ENCODE measurements at regions not wholly inside any gene's neighbourhood (a gene's known extent, or its start where the extent isn't known, plus 50 kb on each side); places are given as distances from the start of the nearest gene placed in this dataset.
"Not testable (repeated sequence)": the region's sequence is repeated elsewhere in the genome, so short reads cannot be mapped to it uniquely, and the experiment has no call there.

GRCh38 chr6:104676679-104677078 is 183.0 kb downstream of the HACE1 start:
- not testable (repeated sequence) for DNase-seq (ENCODE audit: low spot score); H3K27ac ChIP-seq; H3K4me3 ChIP-seq

- not testable (repeated sequence) for DNase-seq (ENCODE audit: low spot score); H3K27ac ChIP-seq; H3K4me3 ChIP-seq
Measured at GRCh38 chr6:104675161-104675560, 184.6 kb downstream of the HACE1 start.

- not testable (repeated sequence) for DNase-seq (ENCODE audit: low spot score); H3K27ac ChIP-seq; H3K4me3 ChIP-seq
Measured at GRCh38 chr6:104673078-104673477, 186.6 kb downstream of the HACE1 start.

GRCh38 chr6:104671591-104671891 is 188.2 kb downstream of the HACE1 start:
- not testable (repeated sequence) for DNase-seq (ENCODE audit: low spot score); H3K4me3 ChIP-seq; H3K27ac ChIP-seq

- DNase-seq (ENCODE audit: low spot score); H3K4me3 ChIP-seq; H3K27ac ChIP-seq: not testable (repeated sequence)
Measured at GRCh38 chr6:104670834-104671590, 188.7 kb downstream of the HACE1 start.

GRCh38 chr6:104669483-104669882 is 190.2 kb downstream of the HACE1 start:
- DNase-seq (ENCODE audit: low spot score), result no peak
- no peak overlapping the region for H3K4me3 ChIP-seq
- TF ChIP-seq CTCF (IDR thresholded peaks at IDR 0.05), result no peak
- no peak overlapping the region for H3K27ac ChIP-seq

GRCh38 chr6:104656235-104656634 is 203.5 kb downstream of the HACE1 start:
- no peak for TF ChIP-seq CTCF (IDR thresholded peaks at IDR 0.05)
- no peak overlapping the region for H3K4me3 ChIP-seq
- DNase-seq (ENCODE audit: low spot score), result no peak
- H3K27ac ChIP-seq, result no peak overlapping the region

- no peak for DNase-seq (ENCODE audit: low spot score)
- no peak overlapping the region for H3K4me3 ChIP-seq
- no peak for TF ChIP-seq CTCF (IDR thresholded peaks at IDR 0.05)
- no peak overlapping the region for H3K27ac ChIP-seq
Measured at GRCh38 chr6:104653781-104654180, 205.9 kb downstream of the HACE1 start.

GRCh38 chr6:104648347-104648746 is 211.4 kb downstream of the HACE1 start:
- Histone ChIP-seq H3K4me3 (no peak overlapping the region), H3K27ac (no peak overlapping the region)
- TF ChIP-seq CTCF (IDR thresholded peaks at IDR 0.05), result no peak
- DNase-seq (ENCODE audit: low spot score), result no peak

GRCh38 chr6:104644848-104645247 is 214.9 kb downstream of the HACE1 start:
- Histone ChIP-seq H3K4me3 (no peak overlapping the region), H3K27ac (no peak overlapping the region)
- DNase-seq (ENCODE audit: low spot score), result no peak
- no peak for TF ChIP-seq CTCF (IDR thresholded peaks at IDR 0.05)
